ENCODE measurements at regions not wholly inside any gene's neighbourhood (a gene's known extent, or its start where the extent isn't known, plus 50 kb on each side); places are given as distances from the start of the nearest gene placed in this dataset.
"Not testable (repeated sequence)": the region's sequence is repeated elsewhere in the genome, so short reads cannot be mapped to it uniquely, and the experiment has no call there.

DNA sequence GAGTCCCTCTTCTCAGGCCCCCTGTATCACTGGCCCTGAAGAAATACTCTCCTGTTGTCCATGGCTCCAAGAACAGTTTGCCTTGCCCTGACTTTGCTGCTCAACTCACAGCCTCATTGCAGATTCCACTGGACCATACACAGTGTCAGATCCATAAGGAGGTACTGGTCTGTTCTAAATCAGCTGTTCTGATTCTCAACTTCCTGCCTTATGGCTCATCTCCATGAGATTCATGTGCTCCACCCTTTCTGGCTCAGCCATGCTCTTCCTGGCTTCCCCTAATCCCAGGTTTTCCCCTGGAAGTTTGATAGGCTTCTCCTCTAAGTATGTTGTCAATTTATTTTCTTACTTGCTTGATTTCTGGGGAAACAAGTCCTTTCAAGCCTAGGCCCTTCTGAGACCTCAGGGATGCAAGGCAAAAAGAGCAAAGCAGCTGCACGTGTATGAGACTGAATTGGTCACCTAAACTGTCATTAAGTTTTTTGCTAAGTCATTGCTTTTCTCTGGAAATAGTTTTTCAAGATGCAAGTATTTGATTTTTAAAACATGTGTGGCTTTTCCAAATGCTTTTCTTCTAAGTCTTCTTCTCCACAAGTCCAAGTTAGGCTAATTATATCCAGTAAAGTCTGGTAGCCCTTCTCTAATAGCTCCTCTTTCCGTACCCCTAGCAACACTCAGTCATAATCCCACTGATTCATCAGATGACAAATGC is 1288.5 kb downstream of the RPIA start:
- H3K9me3 ChIP-seq (ENCODE audit: control insufficient read depth, insufficient read depth, low read length); H3K4me1 ChIP-seq (ENCODE audit: insufficient read depth, low read length); H3K36me3 ChIP-seq (ENCODE audit: insufficient read depth, low read length); H3K9ac ChIP-seq (ENCODE audit: low read depth, low read length): not testable (repeated sequence)

DNA sequence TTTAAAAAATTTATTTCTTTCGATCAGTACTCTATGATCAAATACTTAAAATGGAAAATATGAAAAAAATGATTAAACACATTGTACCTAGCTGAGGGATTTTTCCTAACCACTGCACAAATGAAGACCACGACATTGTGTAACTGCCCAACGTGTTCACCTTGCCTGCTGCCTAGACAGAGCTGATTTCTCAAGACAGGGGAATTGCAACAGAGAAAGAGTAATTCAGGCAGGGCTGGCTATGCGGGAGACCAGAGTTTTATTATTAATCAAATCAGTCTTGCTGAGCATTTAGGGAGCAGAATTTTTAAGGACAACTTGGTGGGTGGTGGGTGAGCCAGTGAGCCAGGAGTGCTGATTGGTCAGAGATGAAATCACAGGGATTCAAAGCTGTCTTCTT is 1290.8 kb downstream of the RPIA start:
- not testable (repeated sequence) for H3K9ac ChIP-seq (ENCODE audit: low read depth, low read length); H3K9me3 ChIP-seq (ENCODE audit: control insufficient read depth, insufficient read depth, low read length)

DNA sequence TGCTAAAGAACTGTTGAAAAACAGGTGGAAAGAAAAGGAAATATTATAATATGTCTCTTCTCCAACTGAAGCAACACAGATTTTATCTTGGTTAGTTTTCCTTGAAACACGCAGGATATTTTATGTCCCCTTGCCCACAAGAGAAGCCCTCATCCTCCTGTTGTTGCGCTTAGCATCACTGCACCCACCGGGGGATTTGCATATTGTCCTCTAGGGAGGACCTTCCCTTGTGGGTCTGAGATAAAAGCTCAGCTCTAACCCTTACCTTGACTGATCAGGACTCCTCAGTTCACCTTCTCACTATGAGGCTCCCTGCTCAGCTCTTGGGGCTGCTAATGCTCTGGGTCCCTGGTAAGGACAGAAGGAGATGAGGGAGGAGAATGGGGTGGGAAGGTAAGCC is 1294.2 kb downstream of the RPIA start:
- not testable (repeated sequence) for H3K4me1 ChIP-seq (ENCODE audit: insufficient read depth, low read length); H3K36me3 ChIP-seq (ENCODE audit: insufficient read depth, low read length); H3K9me3 ChIP-seq (ENCODE audit: control insufficient read depth, insufficient read depth, low read length); H3K9ac ChIP-seq (ENCODE audit: low read depth, low read length)

More for the DNA sequence above, 1290.8 kb downstream of the RPIA start:
- H3K4me1 ChIP-seq (ENCODE audit: insufficient read depth, low read length); H3K36me3 ChIP-seq (ENCODE audit: insufficient read depth, low read length): not testable (repeated sequence)

DNA sequence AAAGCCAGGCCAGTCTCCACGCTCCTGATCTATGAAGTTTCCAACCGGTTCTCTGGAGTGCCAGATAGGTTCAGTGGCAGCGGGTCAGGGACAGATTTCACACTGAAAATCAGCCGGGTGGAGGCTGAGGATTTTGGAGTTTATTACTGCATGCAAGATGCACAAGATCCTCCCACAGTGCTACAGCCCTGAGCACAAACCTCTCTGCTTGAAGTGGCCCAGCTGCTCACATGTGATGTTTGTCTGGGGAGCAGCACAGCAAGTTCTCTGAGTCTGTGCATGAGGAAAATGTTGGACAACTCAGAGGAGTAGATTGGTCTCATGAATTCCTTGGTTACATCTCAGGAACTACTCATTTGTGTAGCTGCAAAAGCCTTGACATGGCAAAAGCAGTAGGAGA is 1295.1 kb downstream of the RPIA start:
- not testable (repeated sequence) for H3K36me3 ChIP-seq (ENCODE audit: insufficient read depth, low read length); H3K9me3 ChIP-seq (ENCODE audit: control insufficient read depth, insufficient read depth, low read length); H3K9ac ChIP-seq (ENCODE audit: low read depth, low read length); H3K4me1 ChIP-seq (ENCODE audit: insufficient read depth, low read length)

DNA sequence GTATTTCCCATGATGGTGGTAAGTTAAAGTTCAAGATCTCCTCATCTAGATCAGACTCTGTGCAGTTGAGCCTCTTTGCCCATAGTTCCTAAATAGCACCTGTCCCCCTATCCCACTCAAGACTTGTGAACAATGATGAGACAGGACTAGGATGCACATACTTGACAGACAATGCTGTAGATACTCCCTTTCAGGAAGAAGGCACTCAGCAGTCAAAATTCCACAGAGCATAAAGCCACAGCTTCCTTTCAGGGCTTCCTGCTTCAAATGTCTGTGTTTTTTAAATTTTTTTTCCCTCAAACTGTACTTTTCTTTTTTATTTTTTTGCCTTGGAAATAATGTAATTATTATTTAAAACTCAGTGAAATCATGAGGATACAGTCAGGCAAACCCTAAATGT is 1305.3 kb downstream of the RPIA start:
- H3K9ac ChIP-seq (ENCODE audit: low read depth, low read length); H3K9me3 ChIP-seq (ENCODE audit: control insufficient read depth, insufficient read depth, low read length); H3K4me1 ChIP-seq (ENCODE audit: insufficient read depth, low read length); H3K36me3 ChIP-seq (ENCODE audit: insufficient read depth, low read length): not testable (repeated sequence)

DNA sequence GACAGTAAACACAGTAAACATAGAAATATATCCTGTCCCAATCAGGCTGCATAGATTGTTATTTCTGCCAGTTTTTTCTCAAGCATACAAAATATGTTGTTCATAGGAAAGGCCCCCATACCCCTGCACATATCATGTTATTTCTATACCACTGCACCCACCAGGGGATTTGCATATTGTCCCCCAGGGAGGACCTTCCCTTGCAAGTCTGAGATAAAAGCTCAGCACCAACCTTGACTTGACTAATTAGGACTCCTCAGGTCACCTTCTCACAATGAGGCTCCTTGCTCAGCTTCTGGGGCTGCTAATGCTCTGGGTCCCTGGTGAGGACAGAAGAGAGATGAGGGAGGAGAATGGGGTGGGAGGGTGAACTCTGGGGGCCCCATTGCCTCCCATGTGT is 1313.1 kb downstream of the RPIA start:
- H3K9me3 ChIP-seq (ENCODE audit: control insufficient read depth, insufficient read depth, low read length), result not testable (repeated sequence)

DNA sequence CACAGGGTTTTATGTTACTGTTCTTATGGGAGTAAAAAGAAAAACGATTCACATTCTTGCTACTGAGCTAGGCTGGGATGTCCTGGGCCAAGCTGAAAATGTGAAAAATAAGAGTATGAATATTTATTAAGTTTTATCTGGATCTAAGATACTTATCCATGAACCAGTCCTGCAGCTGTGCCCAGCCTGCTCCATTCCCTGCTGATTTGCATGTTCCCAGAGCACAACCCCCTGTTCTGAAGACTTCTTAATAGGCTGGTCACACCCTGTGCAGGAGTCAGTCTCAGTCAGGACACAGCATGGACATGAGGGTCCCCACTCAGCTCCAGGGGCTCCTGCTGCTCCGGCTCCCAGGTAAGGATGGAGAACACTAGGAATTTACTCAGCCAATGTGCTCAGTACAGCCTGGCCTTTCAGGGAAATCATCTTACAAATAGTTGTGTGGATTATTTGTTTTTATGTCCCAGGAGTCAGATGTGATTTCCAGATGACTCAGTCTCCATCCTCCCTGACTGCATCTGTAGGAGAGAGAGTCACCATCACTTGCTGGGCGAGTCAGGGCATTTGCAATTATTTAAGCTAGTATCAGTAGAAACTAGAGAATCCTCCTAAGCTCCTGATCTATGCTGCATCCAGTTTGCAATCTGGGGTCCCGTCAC is 1319.1 kb downstream of the RPIA start:
- not testable (repeated sequence) for H3K4me1 ChIP-seq (ENCODE audit: insufficient read depth, low read length); H3K9me3 ChIP-seq (ENCODE audit: control insufficient read depth, insufficient read depth, low read length); H3K9ac ChIP-seq (ENCODE audit: low read depth, low read length); H3K36me3 ChIP-seq (ENCODE audit: insufficient read depth, low read length)

More for the DNA sequence above, 1313.1 kb downstream of the RPIA start:
- not testable (repeated sequence) for H3K4me1 ChIP-seq (ENCODE audit: insufficient read depth, low read length); H3K36me3 ChIP-seq (ENCODE audit: insufficient read depth, low read length); H3K9ac ChIP-seq (ENCODE audit: low read depth, low read length)

DNA sequence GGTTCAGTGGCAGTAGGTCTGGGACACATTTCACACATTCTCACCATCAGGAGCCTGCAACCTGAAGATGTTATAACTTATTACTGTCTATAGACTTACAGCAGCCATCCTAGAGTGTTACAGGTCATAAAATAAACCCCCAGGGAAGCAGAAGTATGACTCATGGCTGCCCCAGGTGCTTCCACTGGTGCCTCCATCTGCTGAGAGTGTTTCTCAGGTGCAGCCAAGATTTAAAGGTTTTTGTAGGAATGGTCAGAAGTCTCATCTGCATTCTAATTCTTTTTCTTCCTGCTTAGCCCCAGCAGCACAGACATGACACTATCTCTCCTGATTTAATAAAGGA is 1319.6 kb downstream of the RPIA start:
- not testable (repeated sequence) for H3K4me1 ChIP-seq (ENCODE audit: insufficient read depth, low read length); H3K9me3 ChIP-seq (ENCODE audit: control insufficient read depth, insufficient read depth, low read length); H3K9ac ChIP-seq (ENCODE audit: low read depth, low read length); H3K36me3 ChIP-seq (ENCODE audit: insufficient read depth, low read length)

DNA sequence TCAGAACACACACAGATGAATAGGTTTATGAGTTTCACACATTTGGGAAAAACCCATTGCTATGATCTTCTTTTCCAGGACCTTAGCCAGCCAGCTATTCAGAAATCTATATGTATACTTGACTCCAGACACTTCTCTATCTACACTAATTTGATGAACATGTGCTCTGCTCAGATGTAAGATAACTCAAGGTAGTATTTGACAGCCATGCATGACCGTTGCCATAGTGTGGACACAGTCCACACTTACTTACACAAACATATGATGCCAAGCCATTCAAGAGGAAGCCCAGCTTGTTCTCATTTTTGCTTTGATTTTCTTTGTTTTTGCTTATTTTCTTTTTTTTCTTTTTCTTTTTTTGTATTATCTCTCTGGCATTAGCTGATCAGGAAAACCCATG is 1328.4 kb downstream of the RPIA start:
- not testable (repeated sequence) for H3K9me3 ChIP-seq (ENCODE audit: control insufficient read depth, insufficient read depth, low read length); H3K4me1 ChIP-seq (ENCODE audit: insufficient read depth, low read length); H3K9ac ChIP-seq (ENCODE audit: low read depth, low read length)

DNA sequence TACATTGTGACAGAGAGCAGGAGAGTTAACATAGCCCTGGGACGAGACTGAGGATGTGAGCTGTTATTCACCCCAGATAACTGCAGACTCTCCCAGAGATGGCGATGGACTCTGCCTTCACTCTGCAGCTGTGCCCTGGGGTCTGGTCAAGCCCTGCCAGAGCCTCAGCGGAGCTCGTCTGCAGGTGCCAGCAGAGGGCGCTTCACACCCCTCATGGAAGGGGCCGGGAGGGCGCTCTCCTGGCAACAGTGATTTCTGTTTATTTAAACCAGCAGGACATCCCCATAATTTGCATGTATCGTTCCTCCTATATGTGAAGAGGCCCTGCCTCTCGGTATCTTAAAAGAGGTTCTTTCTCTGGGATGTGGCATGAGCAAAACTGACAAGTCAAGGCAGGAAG is 1329.8 kb downstream of the RPIA start:
- not testable (repeated sequence) for H3K36me3 ChIP-seq (ENCODE audit: insufficient read depth, low read length); H3K4me1 ChIP-seq (ENCODE audit: insufficient read depth, low read length); H3K9me3 ChIP-seq (ENCODE audit: control insufficient read depth, insufficient read depth, low read length); H3K9ac ChIP-seq (ENCODE audit: low read depth, low read length)

More for the DNA sequence above, 1328.4 kb downstream of the RPIA start:
- H3K36me3 ChIP-seq (ENCODE audit: insufficient read depth, low read length), result not testable (repeated sequence)

DNA sequence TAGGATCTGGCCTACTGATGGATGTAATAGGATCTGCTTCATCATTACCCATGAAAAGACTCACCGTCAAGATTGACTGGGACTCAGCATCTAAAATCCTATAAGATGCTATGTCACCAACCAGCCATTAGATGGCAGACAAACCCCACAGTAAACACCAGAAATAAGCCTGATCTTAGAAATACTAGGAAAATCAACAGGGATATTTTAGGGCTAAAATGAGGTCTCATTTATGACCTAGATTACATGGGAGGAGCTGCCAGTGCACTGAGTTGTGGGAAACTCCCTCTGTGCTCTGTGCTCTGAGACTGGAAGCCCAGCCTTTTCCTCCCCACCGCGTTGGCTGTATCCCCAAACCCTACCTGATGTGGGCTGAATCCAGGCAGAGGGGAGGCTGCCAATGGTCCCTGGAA is 1335.8 kb downstream of the RPIA start:
- not testable (repeated sequence) for H3K9ac ChIP-seq (ENCODE audit: low read depth, low read length); H3K9me3 ChIP-seq (ENCODE audit: control insufficient read depth, insufficient read depth, low read length); H3K36me3 ChIP-seq (ENCODE audit: insufficient read depth, low read length); H3K4me1 ChIP-seq (ENCODE audit: insufficient read depth, low read length)

DNA sequence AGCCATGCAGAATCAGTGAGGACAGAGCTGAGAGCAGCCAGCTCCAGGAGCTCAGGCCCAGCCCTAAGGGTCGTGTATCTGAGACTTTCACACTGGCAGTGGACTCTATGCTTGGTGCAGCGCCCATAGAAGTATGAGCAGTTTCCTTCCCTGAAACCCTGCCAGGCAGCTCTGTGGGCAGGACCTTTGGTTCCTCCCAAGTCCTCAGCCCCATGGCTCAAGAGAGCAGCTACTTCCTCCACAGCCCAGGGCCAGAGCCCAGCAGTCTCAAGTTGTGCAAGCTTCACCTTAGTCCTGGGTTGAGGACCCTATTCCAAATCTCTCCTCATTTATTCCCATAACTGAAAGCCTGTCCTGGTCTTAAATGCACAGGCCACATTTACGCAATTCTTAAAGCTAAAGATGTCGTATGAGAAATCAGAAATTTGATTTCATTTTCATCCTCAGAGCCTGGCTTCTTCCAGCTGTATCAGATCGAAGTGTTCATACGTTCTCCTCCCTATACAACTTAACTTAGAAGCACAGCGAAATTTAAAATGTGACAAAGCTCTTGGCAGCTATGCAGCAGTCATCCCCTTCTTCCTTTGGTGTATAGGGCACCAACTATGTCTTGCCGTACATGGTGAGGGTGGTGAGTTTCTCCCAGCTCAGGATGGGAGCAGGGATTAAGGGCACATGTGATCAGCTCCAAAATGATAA is 1337.1 kb downstream of the RPIA start:
- H3K9me3 ChIP-seq (ENCODE audit: control insufficient read depth, insufficient read depth, low read length); H3K4me1 ChIP-seq (ENCODE audit: insufficient read depth, low read length); H3K36me3 ChIP-seq (ENCODE audit: insufficient read depth, low read length); H3K9ac ChIP-seq (ENCODE audit: low read depth, low read length): not testable (repeated sequence)

DNA sequence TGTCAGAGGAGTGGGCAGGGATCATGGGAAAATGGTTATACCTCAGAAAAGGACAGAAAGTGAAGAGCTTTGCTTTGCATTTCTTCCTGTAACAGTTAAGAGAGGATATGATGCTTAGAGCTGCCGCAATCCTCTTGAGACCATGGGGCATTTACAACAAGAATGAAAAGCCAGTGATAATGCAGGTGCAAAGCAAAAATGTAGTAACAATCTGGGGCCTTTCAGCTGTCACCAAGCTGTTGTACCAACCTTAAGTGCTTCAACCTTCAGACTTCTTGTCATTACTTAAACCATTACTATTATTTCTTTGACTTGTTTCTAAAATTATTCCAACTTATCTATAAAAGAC is 1337.6 kb downstream of the RPIA start:
- H3K4me1 ChIP-seq (ENCODE audit: insufficient read depth, low read length); H3K9ac ChIP-seq (ENCODE audit: low read depth, low read length); H3K9me3 ChIP-seq (ENCODE audit: control insufficient read depth, insufficient read depth, low read length); H3K36me3 ChIP-seq (ENCODE audit: insufficient read depth, low read length): not testable (repeated sequence)

DNA sequence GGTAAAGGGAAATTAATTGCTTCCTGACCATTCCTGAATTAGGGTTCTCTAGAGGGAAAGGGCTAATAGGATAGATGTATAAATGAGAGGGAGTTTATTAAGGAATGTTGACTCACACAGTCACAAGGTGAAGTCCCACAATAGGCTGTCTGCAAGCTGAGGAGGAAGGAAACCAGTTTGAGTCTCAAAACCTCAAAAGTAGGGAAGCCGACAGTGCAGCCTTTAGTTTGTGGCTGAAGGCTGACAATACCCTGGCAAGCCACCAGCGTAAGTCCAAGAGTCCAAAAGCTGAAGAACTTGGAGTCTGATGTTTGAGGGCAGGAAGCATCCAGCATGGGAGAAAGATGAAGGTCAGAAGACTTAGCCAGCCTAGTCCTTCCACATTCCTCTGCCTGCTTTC is 1340.8 kb downstream of the RPIA start:
- H3K4me1 ChIP-seq (ENCODE audit: insufficient read depth, low read length); H3K9me3 ChIP-seq (ENCODE audit: control insufficient read depth, insufficient read depth, low read length); H3K36me3 ChIP-seq (ENCODE audit: insufficient read depth, low read length); H3K9ac ChIP-seq (ENCODE audit: low read depth, low read length): not testable (repeated sequence)

DNA sequence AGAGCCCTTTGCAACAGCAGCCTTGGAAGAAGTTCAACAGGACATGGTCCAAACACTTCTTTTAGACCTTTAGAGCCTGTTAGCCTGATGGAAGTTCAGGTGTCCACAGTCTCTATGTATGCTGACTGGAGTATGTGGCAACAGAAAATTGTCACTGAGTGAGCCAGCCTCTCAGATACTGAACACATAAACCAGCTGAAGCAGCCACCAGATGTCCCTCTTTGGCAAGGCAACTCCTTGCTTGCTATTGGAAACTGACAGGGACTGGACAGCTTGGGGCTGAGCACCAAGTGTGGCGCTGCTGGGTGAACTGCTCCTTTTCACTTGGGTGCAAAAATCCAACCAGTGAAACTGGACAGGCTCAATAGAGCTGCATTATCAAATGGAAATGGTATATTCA is 1344.9 kb downstream of the RPIA start:
- not testable (repeated sequence) for H3K4me1 ChIP-seq (ENCODE audit: insufficient read depth, low read length); H3K9me3 ChIP-seq (ENCODE audit: control insufficient read depth, insufficient read depth, low read length); H3K9ac ChIP-seq (ENCODE audit: low read depth, low read length); H3K36me3 ChIP-seq (ENCODE audit: insufficient read depth, low read length)
